ENCODE measurements at regions not wholly inside any gene's neighbourhood (a gene's known extent, or its start where the extent isn't known, plus 50 kb on each side); places are given as distances from the start of the nearest gene placed in this dataset.

DNA sequence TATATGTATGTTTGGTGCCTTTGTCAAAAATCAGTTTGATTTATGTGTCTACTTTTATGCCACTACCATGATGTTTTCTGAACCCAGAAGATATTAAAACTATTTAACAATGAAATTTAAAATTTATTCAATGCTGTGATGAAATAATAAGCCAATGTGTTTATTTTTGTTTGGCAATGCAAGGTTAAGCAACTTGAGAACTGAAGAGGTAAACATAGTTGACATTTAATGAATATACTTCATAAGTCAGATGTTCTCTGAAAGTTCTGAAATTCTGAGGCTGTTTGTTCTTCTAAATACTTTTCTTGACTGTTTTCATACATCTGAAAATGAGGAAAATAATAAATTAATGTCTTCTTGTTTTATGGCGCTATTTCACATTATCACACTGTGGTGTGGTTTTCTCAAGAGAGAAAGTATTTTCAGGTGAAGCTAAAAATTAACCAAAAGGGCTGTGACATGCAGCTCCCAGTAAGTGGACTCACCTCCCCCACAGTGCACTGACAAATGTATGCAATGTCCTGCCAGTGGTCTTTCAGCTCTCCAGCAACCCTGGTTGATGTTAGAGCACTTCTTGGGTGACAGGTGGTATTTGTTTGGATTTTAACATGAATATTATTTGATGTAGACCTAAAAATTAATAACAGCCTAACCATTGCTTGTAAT is 863.6 kb upstream of the SALL3 start:
- no peak for DNase-seq
- ATAC-seq = no peak

DNA sequence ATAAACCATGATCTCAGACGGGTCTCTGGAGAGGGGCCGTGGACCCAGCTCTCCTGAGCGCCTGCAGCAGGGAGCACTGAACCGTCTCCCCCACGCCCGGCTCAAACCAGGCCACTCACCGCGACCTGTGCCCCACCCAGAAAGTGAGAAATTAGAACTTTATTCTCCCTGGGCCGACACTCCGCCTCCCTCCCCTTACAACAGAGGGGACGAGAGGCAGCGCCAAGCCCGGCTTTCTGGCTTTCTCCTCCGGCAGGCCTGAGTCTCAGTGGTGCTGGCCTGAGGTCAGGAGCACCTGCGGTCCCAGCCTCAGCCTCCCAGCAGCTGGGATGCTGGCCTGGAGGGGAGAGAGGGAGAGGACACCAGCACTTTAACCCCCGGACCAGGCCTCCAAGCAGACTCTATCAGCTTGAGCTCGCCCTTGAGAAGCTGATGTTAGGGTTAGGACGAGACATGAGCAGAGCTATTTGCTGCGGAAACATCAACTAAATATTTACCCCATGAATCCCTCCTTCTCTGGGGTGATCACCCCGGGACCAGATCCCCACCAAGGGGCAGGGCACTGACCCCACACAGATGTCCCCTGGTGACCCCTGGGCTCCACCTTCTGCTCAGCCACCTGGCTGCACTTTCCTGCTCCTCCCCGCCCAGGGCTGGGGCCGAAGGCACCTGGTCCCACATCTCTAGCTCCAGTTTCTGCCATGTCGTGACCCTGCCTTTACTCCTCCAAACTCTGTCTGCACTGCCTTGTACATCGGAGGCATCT is 856.3 kb upstream of the SALL3 start:
- ATAC-seq (no peak), DNase-seq (no peak)

DNA sequence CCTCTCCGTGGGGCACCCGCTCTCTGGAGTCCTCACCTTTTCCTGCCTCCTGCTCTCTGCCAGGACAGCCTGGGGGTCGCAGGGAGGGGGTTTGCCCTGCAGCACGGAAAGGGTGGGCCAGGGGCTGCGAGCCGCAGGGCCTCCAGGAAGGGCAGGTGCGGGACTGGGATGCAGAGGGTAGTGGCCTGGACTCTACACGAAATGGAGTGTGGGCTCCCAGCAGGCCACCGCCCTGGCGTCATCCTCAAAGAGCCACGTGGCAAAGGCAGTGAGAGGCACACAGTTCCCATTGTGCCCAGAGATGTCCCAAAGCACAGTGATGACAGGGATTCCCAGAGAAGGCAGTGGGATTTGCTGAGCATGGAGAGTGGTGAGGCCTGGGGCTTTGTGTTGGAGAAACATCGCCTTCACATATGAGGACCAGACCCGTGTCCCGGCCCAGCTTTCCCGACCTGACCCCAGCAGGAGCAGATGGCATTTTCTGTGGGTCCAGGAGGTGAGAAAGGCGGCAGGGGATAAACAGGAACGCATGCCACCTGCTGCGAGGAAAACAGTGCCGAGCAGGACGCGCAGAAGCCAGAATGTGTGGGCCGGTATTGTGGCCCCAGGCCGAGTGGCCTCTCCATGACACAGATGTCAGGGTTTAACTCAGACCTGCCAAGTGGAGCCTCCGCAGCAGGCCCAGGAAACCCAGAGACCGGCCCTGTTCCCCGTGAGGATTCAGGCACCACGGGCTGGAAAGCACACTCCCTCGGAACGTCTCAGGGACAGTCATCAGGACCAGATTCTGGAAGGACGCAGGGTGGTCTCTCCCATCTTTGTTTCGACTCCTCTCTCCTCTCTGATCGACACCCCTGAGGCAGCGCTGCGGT is 855.5 kb upstream of the SALL3 start:
- DNase-seq = no peak
- no peak for ATAC-seq

DNA sequence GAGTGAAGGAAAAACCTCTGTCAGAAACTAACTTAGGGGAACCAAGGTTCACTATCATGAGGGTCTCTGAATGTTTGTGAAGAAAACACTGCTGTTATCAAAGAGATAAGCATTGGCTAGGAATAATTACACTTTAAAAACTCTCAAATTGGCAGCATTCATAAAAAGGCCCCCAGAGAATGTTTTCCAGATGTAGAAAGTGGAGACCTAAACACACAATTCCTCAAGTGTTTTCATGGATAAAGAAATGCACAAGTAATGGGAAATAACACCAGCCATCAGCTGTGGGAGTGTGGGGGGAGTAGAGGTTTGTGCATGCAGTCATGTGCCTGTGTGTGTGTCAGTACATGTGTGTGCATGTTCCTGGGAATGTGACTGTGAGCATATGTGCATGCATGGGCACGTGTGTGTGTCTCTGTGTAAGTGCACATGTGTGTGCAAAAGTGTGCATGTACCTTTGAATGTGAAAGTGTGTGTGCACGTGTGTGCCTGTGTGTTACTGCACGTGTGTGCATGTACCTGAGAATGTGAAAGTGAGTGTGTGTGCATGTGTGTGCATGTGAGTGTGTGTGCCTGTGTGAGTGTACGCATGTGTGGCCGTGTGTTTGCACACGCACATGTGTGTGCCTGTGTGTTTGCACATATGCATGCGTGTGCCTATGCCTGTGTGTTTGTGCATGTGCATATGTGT is 854.3 kb upstream of the SALL3 start:
- DNase-seq (no peak), ATAC-seq (no peak)

DNA sequence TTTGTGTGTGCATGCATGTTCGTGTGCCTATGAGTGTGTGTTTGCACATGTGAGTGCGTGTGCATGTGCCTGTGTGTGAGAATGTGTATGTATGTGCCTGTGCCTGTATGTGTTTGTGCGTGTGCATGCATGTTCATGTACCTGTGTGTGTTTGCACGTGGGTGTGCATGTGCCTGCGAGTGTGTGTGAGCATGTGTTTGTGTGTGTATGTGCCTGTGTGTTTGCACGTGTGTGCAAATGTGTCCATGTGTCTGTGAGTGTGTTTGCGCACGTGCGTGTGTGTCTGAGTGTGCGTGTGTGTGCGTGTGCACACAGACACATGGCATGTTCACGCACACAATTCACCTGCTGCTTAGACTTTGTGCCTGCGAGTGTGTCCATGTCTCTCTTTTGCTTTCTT is 853.5 kb upstream of the SALL3 start:
- DNase-seq = no peak
- no peak for ATAC-seq

DNA sequence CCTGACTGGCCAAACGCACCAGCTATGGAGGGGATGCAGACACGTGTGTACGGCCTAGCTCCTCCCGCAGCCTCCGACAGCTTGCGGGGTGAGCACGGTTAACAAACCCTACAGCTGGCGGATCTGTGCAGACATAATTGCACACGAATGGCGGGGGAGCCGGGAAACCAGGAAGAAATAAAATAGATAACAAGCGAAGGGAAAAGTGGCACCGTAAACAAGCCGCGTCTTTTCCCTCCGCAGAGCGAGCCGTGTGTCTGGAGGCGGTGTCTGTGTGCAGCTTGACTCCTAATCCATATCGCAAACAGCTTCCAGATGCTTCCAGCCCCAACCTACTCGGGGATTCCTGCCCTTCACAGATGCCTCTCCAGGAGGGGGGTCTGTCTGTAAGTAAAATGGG is 853.1 kb upstream of the SALL3 start:
- no peak for ATAC-seq
- DNase-seq = no peak

DNA sequence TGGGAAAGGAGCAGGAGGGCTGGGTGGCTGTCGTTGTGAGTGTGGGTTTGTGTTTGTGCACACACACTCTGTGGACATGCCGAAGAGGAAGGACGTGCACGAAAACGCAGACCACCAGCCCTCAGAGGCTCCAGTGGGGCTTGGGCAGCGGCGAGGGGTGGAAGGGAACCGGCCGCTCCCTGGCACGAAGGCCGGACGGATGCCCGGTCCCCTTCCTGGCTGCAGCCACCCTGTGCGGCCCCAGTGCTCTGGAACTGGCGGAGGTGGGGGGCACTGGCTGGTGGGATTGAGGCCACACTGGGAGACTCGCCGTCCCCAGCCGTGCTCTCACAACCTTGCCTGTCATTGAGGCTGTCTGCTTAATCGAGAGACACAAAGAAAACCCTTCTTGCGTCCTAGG is 852.6 kb upstream of the SALL3 start:
- ATAC-seq = no peak
- DNase-seq = no peak

DNA sequence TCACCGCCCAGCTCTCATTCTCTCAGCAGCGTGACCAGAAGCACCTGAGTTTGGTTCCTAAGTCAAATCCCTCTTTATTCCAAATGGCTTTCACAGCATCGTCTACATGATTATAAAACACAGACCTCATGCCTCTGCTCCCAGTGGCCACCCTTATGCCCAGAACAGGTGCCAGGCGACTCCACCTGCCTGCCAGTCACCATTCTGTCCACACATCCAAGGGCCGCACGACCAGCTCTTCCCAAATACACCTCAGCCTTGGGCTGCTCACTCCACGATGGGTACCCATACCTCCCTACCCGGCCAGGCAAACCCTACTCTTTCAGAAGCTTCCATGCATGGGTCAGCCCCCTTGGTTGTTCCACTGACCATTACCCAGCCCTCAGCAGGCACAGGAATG is 851.6 kb upstream of the SALL3 start:
- no peak for DNase-seq
- no peak for ATAC-seq

DNA sequence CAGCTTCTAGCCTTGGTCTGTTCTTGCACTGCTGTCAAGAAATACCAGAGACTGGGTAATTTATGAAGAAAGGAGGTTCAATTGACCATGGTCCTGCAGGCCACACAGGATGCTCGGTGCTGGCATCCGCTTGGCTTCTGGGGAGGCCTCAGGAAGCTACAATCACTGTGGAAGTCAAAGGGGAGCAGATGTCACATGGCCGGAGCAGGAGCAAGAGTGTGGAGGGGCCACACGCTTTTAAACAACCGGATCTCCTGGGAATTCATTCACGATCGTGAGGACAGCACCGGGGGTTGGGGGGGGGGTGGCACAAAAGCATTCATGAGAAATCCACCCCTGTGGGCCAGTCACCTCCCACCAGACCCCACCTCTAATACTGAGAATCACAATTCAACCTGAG is 850.4 kb upstream of the SALL3 start:
- DNase-seq = no peak
- no peak for ATAC-seq

DNA sequence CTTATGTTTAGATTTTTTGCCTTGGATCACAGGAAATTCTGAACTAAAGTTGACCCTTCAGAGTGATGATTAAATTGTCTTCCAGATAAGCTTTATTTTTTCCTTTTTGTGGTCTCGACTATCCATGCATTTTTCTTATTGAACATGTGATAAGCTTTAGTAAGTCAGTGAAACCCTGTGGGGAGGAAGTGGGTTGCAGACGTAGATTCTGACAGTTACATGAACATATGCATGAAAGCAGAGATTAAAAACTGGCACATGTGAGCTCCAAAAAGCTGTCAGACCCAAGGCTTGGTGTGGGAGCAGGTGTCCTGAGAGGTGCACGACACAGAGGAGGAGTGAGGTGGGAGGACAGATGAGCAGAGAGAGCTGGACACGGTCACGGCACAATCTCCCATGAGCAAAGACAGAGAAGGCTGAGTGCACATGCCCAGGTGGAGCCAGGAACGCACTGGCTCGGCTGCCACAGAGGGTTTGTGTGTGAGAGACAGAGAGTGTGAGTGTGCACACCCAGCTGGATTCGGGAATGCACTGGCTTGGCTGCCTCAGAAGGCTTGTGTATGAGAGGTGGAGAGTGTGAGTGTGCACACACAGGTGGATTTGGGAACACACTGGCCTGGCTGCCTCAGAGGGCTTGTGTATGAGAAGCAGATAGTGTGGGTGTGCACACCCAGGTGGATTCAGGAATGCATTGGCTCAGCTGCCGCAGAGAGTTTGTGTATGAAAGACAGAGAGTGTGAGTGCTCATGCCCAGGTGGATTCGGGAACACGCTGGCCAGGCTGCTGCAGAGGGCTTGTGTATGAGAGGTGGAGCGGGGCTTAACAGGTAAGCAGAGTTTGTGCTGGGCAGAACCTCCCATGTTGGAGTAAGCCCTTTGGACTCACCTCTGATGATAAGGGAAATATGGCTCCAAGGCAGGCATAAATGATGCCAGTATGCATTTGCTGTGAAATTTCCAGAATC is 849.1 kb upstream of the SALL3 start:
- no peak for DNase-seq
- ATAC-seq = no peak

DNA sequence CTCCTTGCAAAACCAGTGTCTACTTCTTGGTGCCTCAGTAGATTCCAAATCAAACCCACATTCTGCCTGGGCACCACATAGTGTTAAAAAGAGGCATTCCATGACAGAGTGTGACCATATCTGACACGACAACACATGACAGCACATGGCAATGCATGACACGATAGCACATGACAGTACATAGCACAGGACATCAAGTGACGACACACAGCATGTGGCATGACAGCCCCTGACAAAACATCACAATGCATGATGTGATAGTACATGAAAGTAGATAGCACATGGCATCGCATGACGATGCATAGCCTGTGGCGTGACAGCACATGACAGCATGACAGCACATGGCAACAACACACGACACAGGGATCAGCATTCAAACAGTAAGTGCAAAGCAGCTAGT is 845.9 kb upstream of the SALL3 start:
- DNase-seq (no peak), ATAC-seq (no peak)

DNA sequence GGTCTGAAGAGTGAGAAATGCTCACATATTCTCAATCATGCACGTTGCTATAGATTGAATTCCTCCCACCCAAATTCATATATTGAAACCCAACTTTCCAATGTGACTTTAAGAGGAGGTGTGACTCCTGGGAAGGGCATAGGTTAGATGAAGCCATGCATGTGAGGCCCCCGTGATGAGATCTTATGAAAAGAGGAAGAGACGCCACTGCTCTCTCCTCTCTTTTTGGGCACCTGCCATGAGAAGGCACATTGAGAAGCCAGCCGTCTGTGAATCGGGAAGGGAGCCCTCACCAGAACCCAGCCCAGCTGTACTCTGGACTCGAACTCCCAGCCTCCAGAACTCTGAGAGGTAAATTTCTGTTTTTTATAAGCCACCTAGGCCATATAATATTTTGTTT is 842.6 kb upstream of the SALL3 start:
- DNase-seq = no peak
- ATAC-seq = no peak

DNA sequence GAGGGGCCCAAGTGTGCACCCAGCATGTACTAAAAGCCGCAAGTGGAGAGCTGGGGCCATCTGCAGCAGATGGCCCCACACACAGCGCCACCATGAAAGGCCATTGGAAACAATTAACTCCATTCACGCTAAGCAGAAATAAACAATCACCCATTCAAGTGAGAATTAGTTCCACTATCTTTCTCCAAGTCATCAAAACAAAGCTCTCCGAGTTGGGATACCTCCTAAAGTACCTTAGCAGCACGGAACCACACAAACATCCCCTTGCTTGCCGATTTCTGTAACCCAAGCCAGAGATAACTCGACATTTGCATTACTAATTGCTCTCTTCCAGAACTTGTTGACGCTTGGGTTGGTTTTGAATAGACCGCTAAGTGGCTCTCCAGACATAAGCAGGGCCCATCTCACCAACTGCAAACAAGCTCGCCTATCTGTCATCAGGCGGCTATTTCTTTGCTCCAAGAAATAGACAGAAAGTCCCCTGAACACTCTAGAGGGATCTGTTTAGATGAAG is 840.6 kb upstream of the SALL3 start:
- ATAC-seq (no peak), DNase-seq (no peak)

DNA sequence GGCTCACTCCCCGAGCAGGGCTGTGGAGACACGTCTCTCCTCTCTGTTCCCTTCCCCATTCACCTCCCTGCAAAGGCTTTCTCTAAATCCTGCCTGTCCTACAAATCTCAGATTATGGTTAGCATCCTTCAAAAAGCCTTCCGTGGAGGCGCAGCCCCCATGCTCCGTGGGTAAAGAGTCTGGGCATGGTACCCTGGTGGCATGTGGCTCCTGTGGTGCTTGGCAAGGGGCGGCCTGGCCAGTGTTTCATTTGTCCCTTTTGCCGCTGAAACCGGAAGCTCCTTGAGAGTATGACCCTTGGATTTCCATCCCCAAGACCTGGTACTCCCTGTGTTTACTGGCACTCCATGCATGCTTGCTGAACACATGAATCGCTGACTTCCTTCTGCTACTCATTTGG is 839.3 kb upstream of the SALL3 start:
- ATAC-seq (no peak), DNase-seq (no peak)

DNA sequence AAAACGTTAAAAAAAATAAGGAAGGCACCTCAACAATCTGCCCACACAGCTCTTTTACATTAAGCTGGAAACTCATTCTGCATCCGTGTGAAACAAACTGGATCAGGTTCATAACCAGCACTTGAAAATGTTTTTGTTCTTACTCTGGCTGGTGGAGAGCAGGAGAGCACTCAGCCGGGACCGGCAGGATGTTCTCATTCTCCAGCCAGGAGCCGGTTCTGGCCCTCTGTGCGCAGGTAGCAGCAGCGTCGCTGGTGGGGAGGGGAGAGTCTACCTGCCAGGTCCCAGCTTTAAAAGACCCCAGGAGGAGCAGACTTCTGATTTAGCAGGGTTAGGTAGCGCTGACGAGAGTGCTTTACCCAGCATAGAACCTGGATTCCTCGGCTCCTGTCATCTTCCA is 834.9 kb upstream of the SALL3 start:
- no peak for DNase-seq
- no peak for ATAC-seq

DNA sequence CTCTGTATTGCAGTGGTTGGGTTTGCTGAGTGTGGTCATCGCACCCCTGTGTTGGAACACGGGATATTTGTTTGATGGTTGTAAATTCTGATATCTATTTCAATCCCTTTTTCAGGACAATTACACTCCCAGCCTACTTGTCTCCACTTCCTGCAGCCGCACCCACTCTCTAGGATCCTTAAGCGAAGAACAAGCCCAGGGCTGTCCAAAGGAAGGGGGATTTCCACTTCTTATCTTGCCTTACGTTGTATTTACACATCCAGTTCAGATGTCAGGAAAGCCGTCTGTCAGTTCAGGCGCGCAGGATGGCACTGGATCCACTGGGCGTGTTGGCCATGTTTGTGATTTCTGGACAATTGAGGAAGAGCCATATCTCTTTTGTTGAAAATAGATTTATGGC is 834.5 kb upstream of the SALL3 start:
- no peak for DNase-seq

DNA sequence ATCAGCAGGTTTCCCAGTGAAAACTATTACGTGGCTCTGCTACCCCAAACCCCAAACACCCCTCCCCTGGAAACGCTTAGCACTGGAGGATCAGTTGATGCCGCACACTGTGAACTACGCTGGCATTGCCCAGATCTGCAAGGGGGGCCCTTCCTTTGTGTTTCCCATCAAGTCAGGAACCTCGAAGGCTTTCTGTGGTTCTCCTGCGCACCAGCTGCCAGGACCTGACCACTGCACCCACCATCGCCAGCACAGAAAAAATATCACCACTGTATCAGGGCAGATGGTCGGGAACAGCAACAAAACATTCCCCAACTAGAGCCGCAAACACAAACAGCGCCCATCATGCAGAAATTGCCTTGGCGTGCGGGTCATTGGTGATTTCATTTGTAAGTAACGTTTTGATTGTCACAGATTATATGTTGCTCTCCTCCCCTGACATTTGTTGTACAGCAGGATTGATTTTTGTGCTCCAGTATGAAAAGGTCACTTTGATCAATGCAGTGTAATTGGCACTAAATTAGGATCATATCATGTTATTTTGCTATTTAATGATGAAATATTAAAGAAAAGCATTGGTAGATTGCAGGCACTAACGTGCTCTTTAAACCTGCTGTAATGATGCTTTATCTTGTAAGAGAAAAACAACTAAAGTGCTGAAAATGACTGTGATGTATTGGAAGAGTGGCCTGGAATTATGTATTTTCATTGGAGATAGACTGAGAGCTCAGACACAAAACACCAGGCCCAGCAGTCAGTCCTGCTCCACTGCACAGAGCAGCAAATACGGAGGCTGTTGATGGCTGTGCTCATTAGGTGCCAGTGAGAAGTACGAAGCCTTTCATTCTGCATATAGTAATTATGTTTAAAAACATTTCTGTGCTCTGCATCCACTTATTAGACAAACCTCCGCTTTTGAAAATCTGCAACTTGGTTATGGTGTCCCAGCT is 833.2 kb upstream of the SALL3 start:
- DNase-seq = no peak
- no peak for ATAC-seq

More for the DNA sequence above, 834.5 kb upstream of the SALL3 start:
- no peak for ATAC-seq

DNA sequence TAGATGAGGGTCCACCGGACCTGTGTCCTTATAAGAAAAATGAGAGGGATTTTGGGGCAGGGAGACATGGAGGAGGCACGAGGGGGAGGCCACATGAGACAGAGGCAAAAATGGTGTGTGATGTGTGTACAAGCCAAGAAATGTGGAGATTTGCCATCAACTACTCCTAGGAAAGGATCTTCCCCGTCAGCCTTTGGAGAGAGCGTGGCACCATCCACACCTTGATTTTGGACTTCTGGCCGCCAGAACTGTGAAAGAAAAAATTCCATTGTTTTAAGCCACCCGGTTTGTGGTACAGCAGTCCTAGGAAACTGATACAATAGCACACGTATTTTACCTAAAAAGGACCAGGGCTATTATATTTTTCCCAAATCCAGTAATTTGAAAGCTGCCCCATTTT is 829.0 kb upstream of the SALL3 start:
- ATAC-seq (no peak), DNase-seq (no peak)

DNA sequence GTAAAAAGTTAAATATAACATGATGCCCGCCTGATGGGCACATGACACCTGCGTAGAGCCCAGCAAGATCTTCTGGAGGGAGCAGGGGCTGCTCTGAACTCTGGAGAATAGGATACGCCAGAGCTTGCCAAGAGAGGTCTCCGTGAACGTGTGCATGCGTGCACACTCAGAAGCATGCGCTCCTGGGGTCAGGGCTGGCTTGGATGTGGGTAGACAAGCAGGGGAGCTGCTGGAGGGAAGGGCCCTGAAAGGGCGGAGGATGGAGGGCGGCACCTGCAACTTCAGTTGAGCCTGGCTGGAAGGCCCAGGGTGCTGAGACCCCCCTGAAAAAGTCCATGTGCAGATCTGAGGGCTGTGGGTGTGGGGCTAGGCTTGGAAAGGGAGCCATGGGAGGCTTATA is 828.4 kb upstream of the SALL3 start:
- ATAC-seq = no peak
- no peak for DNase-seq
